ENCODE measurements at regions not wholly inside any gene's neighbourhood (a gene's known extent, or its start where the extent isn't known, plus 50 kb on each side); places are given as distances from the start of the nearest gene placed in this dataset.

- Histone ChIP-seq H3K9me1 (ENCODE audit: control insufficient read depth, extremely low read depth, insufficient read depth, low read length) (no peaks in the 10 kb centered on the region), H3K27ac (ENCODE audit: control insufficient read depth, insufficient read depth, low read length) (no peak overlapping the region), H3K4me2 (ENCODE audit: control insufficient read depth, extremely low read depth, insufficient read depth, low read depth, low read length) (no peak overlapping the region)
These were observed 342.3 kb upstream of the GRID2 start for GRCh38 chr4:91961504-91961903.

GRCh38 chr4:91963486-91963885 is 340.3 kb upstream of the GRID2 start:
- no peaks in the 10 kb centered on the region for H4K20me1 ChIP-seq (ENCODE audit: control insufficient read depth, extremely low read depth, insufficient read depth, low read length)
- no peaks in the 10 kb centered on the region for H3K9me3 ChIP-seq (ENCODE audit: control insufficient read depth, low read depth, low read length)
- no peak overlapping the region for H2AFZ ChIP-seq (ENCODE audit: control insufficient read depth, low read length)
- no peaks in the 10 kb centered on the region for H3K27me3 ChIP-seq (ENCODE audit: control insufficient read depth, extremely low read depth, insufficient read depth, low read length)
- dilution Hi-C loops (cut with MboI; ENCODE audit: extremely low pct_ligation_motif_present, low sequenced_read_pairs), result no loop called here
- TF ChIP-seq CTCF (optimal IDR thresholded peaks at IDR 0.05 in 1 of 3, IDR thresholded peaks at IDR 0.05 in 1 of 3, conservative IDR thresholded peaks at IDR 0.05 in 1 of 3; ENCODE audit: extremely low read depth in 1 of 3, insufficient read depth in 2 of 3, low read length in 3 of 3), result no peak
- no peak for TF ChIP-seq EZH2 (IDR thresholded peaks at IDR 0.05; ENCODE audit: low read length)
- FAIRE-seq (no peak), DNase-seq (ENCODE audit: low read depth, low spot score) (no peak)
- no peak overlapping the region for H3K9ac ChIP-seq (ENCODE audit: control insufficient read depth, extremely low read depth, insufficient read depth, low read length)
- H3K4me1 ChIP-seq (ENCODE audit: control insufficient read depth, extremely low read depth, insufficient read depth, low read length), result no peaks in the 10 kb centered on the region
- H3K4me2 ChIP-seq (ENCODE audit: control insufficient read depth, extremely low read depth, insufficient read depth, low read depth, low read length), result no peak overlapping the region
- H3K79me2 ChIP-seq (ENCODE audit: control insufficient read depth, insufficient read depth, low read length), result no peaks in the 10 kb centered on the region
- H3K36me3 ChIP-seq (ENCODE audit: control insufficient read depth in 2 of 2, extremely low read depth in 1 of 2, insufficient read depth in 2 of 2, low read length in 2 of 2), result no peaks in the 10 kb centered on the region
- H3K9me1 ChIP-seq (ENCODE audit: control insufficient read depth, extremely low read depth, insufficient read depth, low read length), result no peaks in the 10 kb centered on the region
- no peak overlapping the region for H3K27ac ChIP-seq (ENCODE audit: control insufficient read depth, insufficient read depth, low read length)
- H3K4me3 ChIP-seq (ENCODE audit: control insufficient read depth in 2 of 3, extremely low read depth in 1 of 3, insufficient read depth in 2 of 3, low read depth in 1 of 3, low read length in 3 of 3), result no peak overlapping the region

More at GRCh38 chr4:91961504-91961903, 342.3 kb upstream of the GRID2 start:
- DNase-seq (ENCODE audit: low read depth, low spot score) (no peak), FAIRE-seq (no peak)
- dilution Hi-C loops (cut with MboI; ENCODE audit: extremely low pct_ligation_motif_present, low sequenced_read_pairs), result no loop called here
- Histone ChIP-seq H3K9ac (ENCODE audit: control insufficient read depth, extremely low read depth, insufficient read depth, low read length) (no peak overlapping the region), H3K27me3 (ENCODE audit: control insufficient read depth, extremely low read depth, insufficient read depth, low read length) (no peaks in the 10 kb centered on the region), H3K4me1 (ENCODE audit: control insufficient read depth, extremely low read depth, insufficient read depth, low read length) (no peaks in the 10 kb centered on the region), H3K4me3 (ENCODE audit: control insufficient read depth in 2 of 3, extremely low read depth in 1 of 3, insufficient read depth in 2 of 3, low read depth in 1 of 3, low read length in 3 of 3) (no peak overlapping the region), H3K79me2 (ENCODE audit: control insufficient read depth, insufficient read depth, low read length) (no peaks in the 10 kb centered on the region), H4K20me1 (ENCODE audit: control insufficient read depth, extremely low read depth, insufficient read depth, low read length) (no peaks in the 10 kb centered on the region), H3K36me3 (ENCODE audit: control insufficient read depth in 2 of 2, extremely low read depth in 1 of 2, insufficient read depth in 2 of 2, low read length in 2 of 2) (no peaks in the 10 kb centered on the region), H3K9me3 (ENCODE audit: control insufficient read depth, low read depth, low read length) (no peaks in the 10 kb centered on the region), H2AFZ (ENCODE audit: control insufficient read depth, low read length) (no peak overlapping the region)
- TF ChIP-seq EZH2 (IDR thresholded peaks at IDR 0.05; ENCODE audit: low read length), result no peak
- no peak for TF ChIP-seq CTCF (optimal IDR thresholded peaks at IDR 0.05 in 1 of 3, IDR thresholded peaks at IDR 0.05 in 1 of 3, conservative IDR thresholded peaks at IDR 0.05 in 1 of 3; ENCODE audit: extremely low read depth in 1 of 3, insufficient read depth in 2 of 3, low read length in 3 of 3)
